ENCODE measurements at regions not wholly inside any gene's neighbourhood (a gene's known extent, or its start where the extent isn't known, plus 50 kb on each side); places are given as distances from the start of the nearest gene placed in this dataset.

GRCh38 chr2:222058819-222059445 lies 239.9 kb downstream of the PAX3 start:
- TF ChIP-seq CTCF (IDR thresholded peaks at IDR 0.05; ENCODE audit: insufficient read depth, low read length) (no peak), POLR2AphosphoS5 (IDR thresholded peaks at IDR 0.05; ENCODE audit: low read depth) (no peak)
